Ovary (tissue), 3 donors: ENCODE measurements at regions not wholly inside any gene's neighbourhood (a gene's known extent, or its start where the extent isn't known, plus 50 kb on each side); places are given as distances from the start of the nearest gene placed in this dataset.

Source experiments
- POLR2A ChIP-seq: fragments of 450-650 bp; IDR thresholded peaks from one replicate; pipeline ENCODE4 v1.6.1; 2017; ENCODE audit warnings: antibody characterized with exemption, mild to moderate bottlenecking, moderate library complexity
- TF ChIP-seq, protein P1 (sequence below), 3 donors: fragments of 450-650 bp in 2 of 3; fragments of 200-600 bp in 1 of 3; IDR thresholded peaks; one replicate each; pipeline versions ENCODE4 v1.5.1 to v1.8.0; 2016 to 2022; ENCODE audit warnings: antibody characterized with exemption in 3 of 3, mild to moderate bottlenecking in 1 of 3
- donor health status: DM: no; HTN: no; CAD: no.

DNA sequence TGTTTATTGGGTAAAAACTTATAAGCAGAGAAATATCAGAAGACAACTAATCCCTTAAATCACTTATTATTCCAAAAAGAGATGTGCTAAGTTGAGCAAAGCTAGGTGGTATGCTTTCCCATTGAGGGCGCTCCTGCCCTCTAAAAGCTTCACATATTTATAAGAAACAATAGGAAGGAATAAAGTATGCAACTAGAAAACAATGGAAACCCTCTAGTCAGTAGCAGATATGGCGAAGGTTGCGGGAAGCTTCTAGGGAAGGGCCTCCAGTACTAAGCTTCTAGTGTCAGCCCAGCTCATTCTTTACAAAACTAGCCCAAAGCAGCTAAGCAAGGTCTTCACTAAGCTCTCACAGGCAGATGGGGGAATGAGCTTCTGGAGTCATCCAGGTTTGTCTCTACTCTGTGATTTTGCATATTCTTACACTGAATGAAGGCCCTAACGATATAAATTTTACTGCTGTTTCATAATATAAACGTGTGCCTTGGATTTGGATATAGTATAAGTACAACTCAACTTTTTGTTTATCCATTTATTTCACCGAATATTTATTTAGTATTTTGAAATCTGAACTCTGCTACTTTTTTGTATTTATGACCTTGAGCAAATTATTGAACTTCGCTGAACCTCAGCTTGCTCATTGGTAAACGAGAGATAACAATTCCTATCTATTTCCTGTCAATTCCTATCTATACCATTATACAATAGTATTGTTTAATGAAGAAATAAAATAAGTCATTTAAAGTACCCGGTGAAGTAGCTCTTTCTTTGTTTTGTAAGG, 571.4 kb downstream of the ELAVL2 start:
- no peak for TF ChIP-seq POLR2A
- TF ChIP-seq, protein P1, sequence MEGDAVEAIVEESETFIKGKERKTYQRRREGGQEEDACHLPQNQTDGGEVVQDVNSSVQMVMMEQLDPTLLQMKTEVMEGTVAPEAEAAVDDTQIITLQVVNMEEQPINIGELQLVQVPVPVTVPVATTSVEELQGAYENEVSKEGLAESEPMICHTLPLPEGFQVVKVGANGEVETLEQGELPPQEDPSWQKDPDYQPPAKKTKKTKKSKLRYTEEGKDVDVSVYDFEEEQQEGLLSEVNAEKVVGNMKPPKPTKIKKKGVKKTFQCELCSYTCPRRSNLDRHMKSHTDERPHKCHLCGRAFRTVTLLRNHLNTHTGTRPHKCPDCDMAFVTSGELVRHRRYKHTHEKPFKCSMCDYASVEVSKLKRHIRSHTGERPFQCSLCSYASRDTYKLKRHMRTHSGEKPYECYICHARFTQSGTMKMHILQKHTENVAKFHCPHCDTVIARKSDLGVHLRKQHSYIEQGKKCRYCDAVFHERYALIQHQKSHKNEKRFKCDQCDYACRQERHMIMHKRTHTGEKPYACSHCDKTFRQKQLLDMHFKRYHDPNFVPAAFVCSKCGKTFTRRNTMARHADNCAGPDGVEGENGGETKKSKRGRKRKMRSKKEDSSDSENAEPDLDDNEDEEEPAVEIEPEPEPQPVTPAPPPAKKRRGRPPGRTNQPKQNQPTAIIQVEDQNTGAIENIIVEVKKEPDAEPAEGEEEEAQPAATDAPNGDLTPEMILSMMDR (IDR thresholded peaks at IDR 0.05) = no peak
